Vagina (tissue), 2 donors: ENCODE measurements at regions not wholly inside any gene's neighbourhood (a gene's known extent, or its start where the extent isn't known, plus 50 kb on each side); places are given as distances from the start of the nearest gene placed in this dataset.

Experiments used
- DNase-seq, 2 donors: peaks; one replicate each; pipeline ENCODE4 v3.0.0-alpha.2; 2017; ENCODE audit errors: extremely low spot score in 2 of 2
- H3K27ac ChIP-seq: fragments of 200-600 bp; sonication (generic); one replicate; pipeline ENCODE4 v1.5.1; 2019
- H3K27me3 ChIP-seq: fragments of 200-600 bp; sonication (generic); one replicate; pipeline ENCODE4 v1.5.1; 2019
- H3K36me3 ChIP-seq, 2 donors: fragments of 200-600 bp; sonication (generic); one replicate each; pipeline ENCODE4 v1.5.1; 2017 to 2019
- H3K4me1 ChIP-seq: fragments of 200-600 bp; sonication (generic); one replicate; pipeline ENCODE4 v1.5.1; 2019
- H3K4me3 ChIP-seq, 2 donors: fragments of 200-600 bp; sonication (generic); 1 replicate in 1 of 2; 2 replicates in 1 of 2; pipeline ENCODE4 v1.5.1; 2016 to 2019
- H3K9me3 ChIP-seq: fragments of 200-600 bp; sonication (generic); one replicate; pipeline ENCODE4 v1.5.1; 2019
- CTCF ChIP-seq, 3 experiments: fragments of 450-650 bp in 2 of 3; fragments of 200-600 bp in 1 of 3; sonication (generic) in 1 of 3; IDR thresholded peaks; one replicate each; pipeline ENCODE4 v1.5.1; 2017 to 2019; ENCODE audit warnings: antibody characterized with exemption in 3 of 3, mild to moderate bottlenecking in 2 of 3, moderate library complexity in 2 of 3
- POLR2A ChIP-seq, 2 donors: fragments of 450-650 bp; IDR thresholded peaks; one replicate each; pipeline ENCODE4 v1.6.1; 2017; ENCODE audit warnings: antibody characterized with exemption in 2 of 2, mild to moderate bottlenecking in 2 of 2, moderate library complexity in 2 of 2
- POLR2AphosphoS5 ChIP-seq, 2 donors: sonication (generic); formaldehyde crosslinking; IDR thresholded peaks; one replicate each; pipeline ENCODE4 v1.9.0; 2017; ENCODE audit warnings: antibody characterized with exemption in 2 of 2, mild to moderate bottlenecking in 2 of 2, low read depth in 1 of 2; ENCODE audit not compliant: insufficient read depth in 1 of 2
- intact Hi-C: fragments of 100-400 bp; cut with DNase I; formaldehyde crosslinking; loops from one replicate; pipeline ENCODE4 v1.15.1; 2023

GRCh38 chr1:94606471-94606870 lies 64.9 kb upstream of the F3 start:
- intact Hi-C loops: no loop called here
- no peaks in the 10 kb centered on the region for H3K4me1 ChIP-seq
- no peak overlapping the region for H3K27ac ChIP-seq
- DNase-seq: no peak
- H3K27me3 ChIP-seq: no peaks in the 10 kb centered on the region
- no peak overlapping the region for H3K4me3 ChIP-seq
- no peaks in the 10 kb centered on the region for H3K36me3 ChIP-seq
- TF ChIP-seq CTCF (IDR thresholded peaks at IDR 0.05): no peak
- TF ChIP-seq POLR2A (IDR thresholded peaks at IDR 0.05): no peak
- no peak for TF ChIP-seq POLR2AphosphoS5 (IDR thresholded peaks at IDR 0.05; ENCODE audit: insufficient read depth in 1 of 2, low read depth in 1 of 2)
- no peaks in the 10 kb centered on the region for H3K9me3 ChIP-seq

GRCh38 chr1:94603663-94604062 lies 62.1 kb upstream of the F3 start:
- H3K27me3 ChIP-seq: no peaks in the 10 kb centered on the region
- no peaks in the 10 kb centered on the region for H3K36me3 ChIP-seq
- intact Hi-C loops: no loop called here
- no peak for DNase-seq
- H3K4me3 ChIP-seq: no peak overlapping the region
- H3K4me1 ChIP-seq: no peaks in the 10 kb centered on the region
- TF ChIP-seq POLR2AphosphoS5 (IDR thresholded peaks at IDR 0.05; ENCODE audit: insufficient read depth in 1 of 2, low read depth in 1 of 2) (no peak), POLR2A (IDR thresholded peaks at IDR 0.05) (no peak), CTCF (IDR thresholded peaks at IDR 0.05) (no peak)
- H3K9me3 ChIP-seq: no peaks in the 10 kb centered on the region
- no peak overlapping the region for H3K27ac ChIP-seq

GRCh38 chr1:94602802-94603625 lies 61.5 kb upstream of the F3 start:
- Histone ChIP-seq H3K4me3 (no peak overlapping the region), H3K9me3 (no peaks in the 10 kb centered on the region), H3K27ac (no peak overlapping the region), H3K27me3 (no peaks in the 10 kb centered on the region), H3K36me3 (no peaks in the 10 kb centered on the region), H3K4me1 (no peaks in the 10 kb centered on the region)
- intact Hi-C loops: no loop called here
- no peak for DNase-seq
- TF ChIP-seq CTCF (IDR thresholded peaks at IDR 0.05) (no peak), POLR2AphosphoS5 (IDR thresholded peaks at IDR 0.05; ENCODE audit: insufficient read depth in 1 of 2, low read depth in 1 of 2) (no peak), POLR2A (IDR thresholded peaks at IDR 0.05) (no peak)

- no peaks in the 10 kb centered on the region for H3K4me1 ChIP-seq
- H3K9me3 ChIP-seq: no peaks in the 10 kb centered on the region
- no peaks in the 10 kb centered on the region for H3K27me3 ChIP-seq
- no peak overlapping the region for H3K4me3 ChIP-seq
- no peak overlapping the region for H3K27ac ChIP-seq
- DNase-seq: no peak
- H3K36me3 ChIP-seq: no peaks in the 10 kb centered on the region
- intact Hi-C loops: no loop called here
- TF ChIP-seq CTCF (IDR thresholded peaks at IDR 0.05) (no peak), POLR2AphosphoS5 (IDR thresholded peaks at IDR 0.05; ENCODE audit: insufficient read depth in 1 of 2, low read depth in 1 of 2) (no peak), POLR2A (IDR thresholded peaks at IDR 0.05) (no peak)
Observed at GRCh38 chr1:94602316-94602715, 60.8 kb upstream of the F3 start.

- H3K4me1 ChIP-seq: peaks cover 2% of the 10 kb centered on the region
- no peak overlapping the region for H3K4me3 ChIP-seq
- intact Hi-C loops: no loop called here
Observed at GRCh38 chr1:94600556-94600955, 59.0 kb upstream of the F3 start.

More at GRCh38 chr1:94600556-94600955, 59.0 kb upstream of the F3 start:
- no peaks in the 10 kb centered on the region for H3K27me3 ChIP-seq
- H3K36me3 ChIP-seq: no peaks in the 10 kb centered on the region
- DNase-seq: peak in 1 of 2 donors; percentile 65
- no peaks in the 10 kb centered on the region for H3K9me3 ChIP-seq
- TF ChIP-seq POLR2A (IDR thresholded peaks at IDR 0.05) (no peak), CTCF (IDR thresholded peaks at IDR 0.05) (no peak), POLR2AphosphoS5 (IDR thresholded peaks at IDR 0.05; ENCODE audit: insufficient read depth in 1 of 2, low read depth in 1 of 2) (no peak)
- no peak overlapping the region for H3K27ac ChIP-seq
